ENCODE measurements at regions not wholly inside any gene's neighbourhood (a gene's known extent, or its start where the extent isn't known, plus 50 kb on each side); places are given as distances from the start of the nearest gene placed in this dataset.

DNA sequence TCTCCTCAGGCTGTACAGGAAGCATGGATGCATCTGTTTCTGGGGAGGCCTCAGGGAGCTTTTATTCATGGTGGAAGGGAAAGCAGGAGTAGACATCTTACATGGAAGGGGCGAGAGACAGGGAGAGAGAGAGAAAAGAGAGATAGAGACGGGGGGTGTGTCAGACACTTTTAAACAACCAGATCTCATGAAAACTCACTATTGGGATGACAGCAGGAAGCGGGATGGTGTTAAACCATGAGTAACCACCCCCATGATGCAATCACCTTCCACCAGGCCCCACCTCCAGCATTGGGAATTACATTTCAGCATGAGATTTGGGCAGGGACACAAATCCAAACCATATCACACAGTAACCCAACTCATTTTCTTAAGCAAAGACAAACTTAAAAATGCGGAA is 110.0 kb upstream of the EEA1 start:
- TF ChIP-seq, protein P1, sequence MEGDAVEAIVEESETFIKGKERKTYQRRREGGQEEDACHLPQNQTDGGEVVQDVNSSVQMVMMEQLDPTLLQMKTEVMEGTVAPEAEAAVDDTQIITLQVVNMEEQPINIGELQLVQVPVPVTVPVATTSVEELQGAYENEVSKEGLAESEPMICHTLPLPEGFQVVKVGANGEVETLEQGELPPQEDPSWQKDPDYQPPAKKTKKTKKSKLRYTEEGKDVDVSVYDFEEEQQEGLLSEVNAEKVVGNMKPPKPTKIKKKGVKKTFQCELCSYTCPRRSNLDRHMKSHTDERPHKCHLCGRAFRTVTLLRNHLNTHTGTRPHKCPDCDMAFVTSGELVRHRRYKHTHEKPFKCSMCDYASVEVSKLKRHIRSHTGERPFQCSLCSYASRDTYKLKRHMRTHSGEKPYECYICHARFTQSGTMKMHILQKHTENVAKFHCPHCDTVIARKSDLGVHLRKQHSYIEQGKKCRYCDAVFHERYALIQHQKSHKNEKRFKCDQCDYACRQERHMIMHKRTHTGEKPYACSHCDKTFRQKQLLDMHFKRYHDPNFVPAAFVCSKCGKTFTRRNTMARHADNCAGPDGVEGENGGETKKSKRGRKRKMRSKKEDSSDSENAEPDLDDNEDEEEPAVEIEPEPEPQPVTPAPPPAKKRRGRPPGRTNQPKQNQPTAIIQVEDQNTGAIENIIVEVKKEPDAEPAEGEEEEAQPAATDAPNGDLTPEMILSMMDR (conservative IDR thresholded peaks at IDR 0.05) = no peak
- H3K27ac ChIP-seq = no peak overlapping the region

DNA sequence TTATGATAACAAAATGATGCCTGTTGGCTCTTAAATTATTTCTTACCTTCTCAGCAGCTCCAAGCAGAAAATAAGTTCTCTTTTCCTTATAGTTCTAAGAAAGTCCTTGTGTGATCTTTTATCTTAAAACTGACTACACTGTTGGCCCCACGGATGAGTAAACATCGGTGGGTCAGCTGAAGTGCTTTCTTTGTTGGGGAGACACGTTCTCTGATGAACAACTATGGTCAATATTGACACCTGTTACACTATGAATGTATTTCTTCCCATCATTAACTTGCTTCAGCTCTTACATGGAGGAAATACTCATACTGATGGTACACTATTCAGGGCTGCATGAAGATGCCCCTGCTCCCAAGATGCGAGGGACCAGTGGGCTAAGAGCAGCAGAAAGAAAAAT is 110.8 kb upstream of the EEA1 start:
- TF ChIP-seq, protein P1 (conservative IDR thresholded peaks at IDR 0.05) = no peak
- H3K27ac ChIP-seq = no peak overlapping the region

DNA sequence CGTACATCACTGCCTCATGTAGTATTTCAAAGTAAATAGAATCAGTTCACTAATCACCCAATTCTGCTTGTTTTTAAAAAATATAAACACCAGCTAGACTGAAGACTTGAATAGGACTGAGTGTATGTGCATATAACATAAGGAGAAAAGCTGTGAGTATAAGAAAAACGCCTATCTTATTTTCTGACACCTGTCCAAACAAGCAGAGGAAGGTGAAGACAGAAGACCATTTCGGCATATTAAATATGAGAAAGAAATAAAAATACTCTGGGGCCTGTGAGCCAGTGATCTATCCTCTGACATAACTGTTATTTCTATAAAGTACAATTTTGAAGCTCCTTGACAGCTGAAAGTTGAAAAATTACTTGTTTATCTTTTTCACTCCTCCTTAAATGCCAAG is 111.3 kb upstream of the EEA1 start:
- no peak overlapping the region for H3K27ac ChIP-seq
- TF ChIP-seq, protein P1 (conservative IDR thresholded peaks at IDR 0.05) = no peak

DNA sequence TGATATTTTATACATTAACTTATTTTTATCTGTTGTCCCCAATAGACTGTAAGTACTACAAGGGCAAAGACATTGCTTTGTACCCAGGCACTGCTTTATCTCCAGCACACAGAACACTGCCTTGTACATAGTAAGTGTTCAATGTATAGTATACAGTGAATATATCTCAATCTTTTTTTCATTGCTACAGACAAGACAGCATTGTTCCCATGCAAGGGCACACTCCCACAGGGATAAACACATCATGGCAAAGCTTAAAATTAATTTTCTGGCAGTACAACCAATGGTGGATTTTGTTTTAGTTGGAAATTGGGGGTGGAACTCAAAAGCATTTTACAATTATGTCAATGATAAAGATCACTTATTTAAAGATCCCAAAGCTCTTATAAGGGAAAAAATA is 112.3 kb upstream of the EEA1 start:
- TF ChIP-seq, protein P1 (conservative IDR thresholded peaks at IDR 0.05) = no peak
- no peak overlapping the region for H3K27ac ChIP-seq

DNA sequence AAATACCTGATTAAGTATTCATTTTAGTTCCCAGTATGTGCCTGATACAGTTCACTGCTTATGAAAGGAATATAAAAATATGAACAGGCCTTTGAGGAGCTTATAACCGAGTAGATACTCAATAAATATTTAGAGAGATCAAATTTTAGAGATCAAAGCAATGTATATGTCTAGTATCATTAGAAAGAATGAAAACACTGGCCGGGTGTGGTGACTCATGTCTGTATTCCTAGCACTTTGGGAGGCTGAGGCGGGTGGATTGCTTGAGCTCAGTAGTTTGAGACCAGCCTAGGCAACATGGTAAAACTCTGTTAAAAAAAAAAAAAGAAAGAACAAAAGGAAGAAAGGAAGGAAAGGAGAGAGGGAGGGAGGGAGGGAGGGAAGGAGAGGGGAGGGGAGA is 113.2 kb upstream of the EEA1 start:
- no peak overlapping the region for H3K27ac ChIP-seq
- TF ChIP-seq, protein P1 (conservative IDR thresholded peaks at IDR 0.05) = no peak

DNA sequence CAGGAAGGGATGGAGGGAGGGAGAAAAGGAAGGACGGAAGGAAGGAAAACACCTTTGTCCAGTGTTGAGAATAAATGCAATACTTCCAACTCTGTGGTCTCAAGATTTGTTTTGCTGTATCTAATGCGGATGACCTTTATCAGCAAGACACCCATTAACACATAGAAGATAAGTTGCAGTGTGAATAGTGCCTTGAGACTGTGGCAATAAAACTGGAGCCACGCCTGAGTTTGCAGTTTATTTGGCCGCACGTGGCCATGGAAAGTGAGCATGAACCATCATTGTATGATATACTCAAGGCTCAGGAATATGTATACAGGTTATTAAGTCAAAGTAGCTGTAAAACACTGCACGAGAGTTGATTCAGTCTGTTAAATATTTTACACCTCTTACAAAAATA is 113.6 kb upstream of the EEA1 start:
- no peak overlapping the region for H3K27ac ChIP-seq
- TF ChIP-seq, protein P1 (conservative IDR thresholded peaks at IDR 0.05) = no peak

DNA sequence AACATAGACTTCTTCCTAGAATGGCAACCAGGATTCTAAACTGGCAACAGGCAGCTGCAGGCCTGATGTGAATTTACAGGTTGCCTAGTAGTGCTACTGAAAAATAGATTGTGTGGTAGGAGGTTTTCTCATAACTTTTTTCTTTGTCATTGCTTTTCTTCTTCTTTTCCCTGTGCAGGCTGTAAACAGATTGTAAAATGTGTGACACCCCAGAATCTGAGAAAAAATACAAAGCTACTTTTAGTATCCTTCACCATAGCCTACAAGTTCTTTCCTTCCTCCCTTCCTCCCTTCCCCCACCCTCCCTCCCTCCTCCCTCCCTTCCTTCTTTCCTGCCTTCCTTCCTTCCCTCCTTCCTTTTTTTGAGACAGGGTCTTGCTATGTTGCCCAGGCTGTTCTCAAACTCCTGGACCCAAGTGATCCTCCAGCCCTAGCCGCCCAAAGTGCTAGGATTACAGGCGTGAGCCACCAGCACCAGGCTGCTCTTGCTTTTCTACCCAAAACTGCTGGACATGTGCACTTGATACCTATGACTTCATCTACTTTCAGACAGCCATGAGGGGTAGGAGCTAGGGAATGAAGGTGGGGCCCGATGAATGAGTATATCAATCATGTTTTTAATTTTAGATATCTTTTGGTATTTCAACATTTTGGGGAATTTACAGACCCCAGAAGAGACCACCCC is 114.2 kb upstream of the EEA1 start:
- H3K27ac ChIP-seq = no peak overlapping the region
- TF ChIP-seq, protein P1 (conservative IDR thresholded peaks at IDR 0.05) = no peak

Data from VCaP (cell line).